Lower lobe of right lung (tissue), 2 donors: ENCODE measurements at regions not wholly inside any gene's neighbourhood (a gene's known extent, or its start where the extent isn't known, plus 50 kb on each side); places are given as distances from the start of the nearest gene placed in this dataset.

ENCODE experiments used
- ATAC-seq, 2 donors: fragments of 200-7000 bp; cut with Tn5 transposase; one replicate each; pipeline ENCODE4 v1.9.1; 2020 to 2022; ENCODE audit warnings: mild to moderate bottlenecking in 2 of 2, moderate library complexity in 2 of 2
- DNase-seq: peaks from one replicate; pipeline ENCODE4 v3.0.0-alpha.2; 2020
- H3K27ac ChIP-seq: fragments of 200-600 bp; one replicate; pipeline ENCODE4 v1.8.0; 2022
- H3K27me3 ChIP-seq: fragments of 200-600 bp; one replicate; pipeline ENCODE4 v1.8.0; 2022; ENCODE audit warnings: low read depth
- H3K36me3 ChIP-seq: fragments of 200-600 bp; one replicate; pipeline ENCODE4 v1.8.0; 2022; ENCODE audit warnings: mild to moderate bottlenecking
- H3K4me1 ChIP-seq: fragments of 200-600 bp; one replicate; pipeline ENCODE4 v1.8.0; 2022
- H3K4me3 ChIP-seq: fragments of 200-600 bp; one replicate; pipeline ENCODE4 v1.8.0; 2022; ENCODE audit warnings: mild to moderate bottlenecking
- H3K9me3 ChIP-seq: fragments of 200-600 bp; one replicate; pipeline ENCODE4 v1.8.0; 2022
- CTCF ChIP-seq: fragments of 200-600 bp; IDR thresholded peaks from one replicate; pipeline ENCODE4 v1.8.0; 2022; ENCODE audit warnings: antibody characterized with exemption, mild to moderate bottlenecking
- intact Hi-C: fragments of 100-400 bp; cut with DNase I; formaldehyde crosslinking; loops from one replicate; pipeline ENCODE4 v1.11.0; 2022
- donor health status: DM: no; HTN: yes; CAD: no; lungs with severe emphysema.

- Histone ChIP-seq H3K4me3 (no peak overlapping the region), H3K27me3 (no peaks in the 10 kb centered on the region), H3K4me1 (no peaks in the 10 kb centered on the region), H3K9me3 (no peaks in the 10 kb centered on the region), H3K27ac (no peak overlapping the region), H3K36me3 (no peaks in the 10 kb centered on the region)
- ATAC-seq (no peak), DNase-seq (no peak)
- no peak for TF ChIP-seq CTCF
- intact Hi-C loops = no loop called here
Observed at GRCh38 chr6:40106840-40107239, 172.6 kb upstream of the MOCS1 start.

- no peaks in the 10 kb centered on the region for H3K4me1 ChIP-seq
- intact Hi-C loops = no loop called here
- no peak for TF ChIP-seq CTCF
- H3K36me3 ChIP-seq = no peaks in the 10 kb centered on the region
- no peaks in the 10 kb centered on the region for H3K9me3 ChIP-seq
- H3K4me3 ChIP-seq = no peak overlapping the region
- ATAC-seq = no peak
- no peaks in the 10 kb centered on the region for H3K27me3 ChIP-seq
- no peak overlapping the region for H3K27ac ChIP-seq
- no peak for DNase-seq
Observed at GRCh38 chr6:40098774-40099173, 164.5 kb upstream of the MOCS1 start.

- no peak for ATAC-seq
- Histone ChIP-seq H3K36me3 (no peaks in the 10 kb centered on the region), H3K4me3 (no peak overlapping the region), H3K27ac (no peak overlapping the region), H3K4me1 (no peaks in the 10 kb centered on the region), H3K9me3 (no peaks in the 10 kb centered on the region), H3K27me3 (no peaks in the 10 kb centered on the region)
- no peak for DNase-seq
- no peak for TF ChIP-seq CTCF
- intact Hi-C loops = no loop called here
Observed at GRCh38 chr6:40097590-40097989, 163.3 kb upstream of the MOCS1 start.

GRCh38 chr6:40083141-40083920 lies 149.1 kb upstream of the MOCS1 start:
- ATAC-seq (no peak), DNase-seq (no peak)
- H3K27me3 ChIP-seq = no peaks in the 10 kb centered on the region
- no peaks in the 10 kb centered on the region for H3K4me1 ChIP-seq
- no peak for TF ChIP-seq CTCF
- H3K9me3 ChIP-seq = no peaks in the 10 kb centered on the region
- intact Hi-C loops = no loop called here
- H3K27ac ChIP-seq = no peak overlapping the region
- no peak overlapping the region for H3K4me3 ChIP-seq
- no peaks in the 10 kb centered on the region for H3K36me3 ChIP-seq

- no peak for TF ChIP-seq CTCF
- Histone ChIP-seq H3K4me3 (no peak overlapping the region), H3K27me3 (peaks cover 4% of the 10 kb centered on the region), H3K9me3 (no peaks in the 10 kb centered on the region), H3K36me3 (no peaks in the 10 kb centered on the region), H3K27ac (no peak overlapping the region), H3K4me1 (no peaks in the 10 kb centered on the region)
- no peak for ATAC-seq
- DNase-seq = no peak
- intact Hi-C loops = no loop called here
Observed at GRCh38 chr6:40082278-40083043, 148.2 kb upstream of the MOCS1 start.
